GM18517 (cell line): ENCODE measurements at regions not wholly inside any gene's neighbourhood (a gene's known extent, or its start where the extent isn't known, plus 50 kb on each side); places are given as distances from the start of the nearest gene placed in this dataset.

Experiments used
- ATAC-seq: cut with Tn5 transposase; IDR thresholded peaks from one replicate; pipeline ENCODE4 v1.9.1; 2021; ENCODE audit warnings: mild to moderate bottlenecking, moderate library complexity; ENCODE audit not compliant: unreplicated experiment

DNA sequence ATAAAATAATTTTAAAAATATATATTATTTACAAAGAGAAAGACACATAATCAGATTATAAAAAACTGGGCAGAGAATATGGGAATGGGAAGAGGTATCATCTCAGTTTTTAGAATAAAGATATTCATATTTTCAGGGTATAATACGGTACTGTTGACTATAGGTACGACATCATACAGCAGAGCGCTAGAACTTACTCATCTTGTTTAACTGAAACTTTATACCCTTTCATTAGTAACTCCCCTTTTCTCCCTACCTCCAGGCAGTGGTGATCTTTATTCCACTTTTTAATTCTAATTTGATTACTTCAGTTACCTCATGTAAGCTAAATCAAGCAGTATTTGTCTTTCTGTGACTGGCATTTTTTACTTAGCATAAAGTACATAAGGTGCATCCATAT, 742.1 kb downstream of the MTRR start:
- no peak for ATAC-seq

DNA sequence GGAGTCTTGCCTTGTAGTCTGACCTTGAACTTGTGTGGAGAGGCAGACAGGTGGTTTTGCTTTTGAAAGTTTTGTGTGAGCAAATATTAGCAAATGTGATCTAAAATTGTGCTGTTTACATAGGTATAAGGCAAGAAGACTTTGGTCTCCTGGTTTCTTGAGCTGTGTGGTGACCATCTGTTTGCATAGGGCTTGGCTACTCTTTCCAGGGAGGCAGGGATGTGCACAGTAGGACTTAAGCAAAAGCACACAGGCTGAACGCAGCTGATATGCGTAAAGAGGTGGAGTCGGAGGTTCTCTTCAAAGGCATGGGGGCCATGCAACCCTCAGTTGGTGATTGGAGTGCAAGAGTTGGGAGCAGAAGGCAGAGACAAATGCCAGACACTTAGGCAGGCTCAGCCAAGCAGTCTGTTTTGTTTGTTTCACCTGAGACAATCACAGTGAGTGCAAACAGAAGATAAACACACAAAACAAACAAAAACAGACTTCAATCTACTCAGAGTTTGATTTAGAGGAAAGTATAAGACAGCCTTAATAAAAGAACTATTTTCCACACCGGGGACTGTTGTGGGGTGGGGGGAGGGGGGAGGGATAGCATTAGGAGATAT, 744.2 kb downstream of the MTRR start:
- ATAC-seq: no peak

DNA sequence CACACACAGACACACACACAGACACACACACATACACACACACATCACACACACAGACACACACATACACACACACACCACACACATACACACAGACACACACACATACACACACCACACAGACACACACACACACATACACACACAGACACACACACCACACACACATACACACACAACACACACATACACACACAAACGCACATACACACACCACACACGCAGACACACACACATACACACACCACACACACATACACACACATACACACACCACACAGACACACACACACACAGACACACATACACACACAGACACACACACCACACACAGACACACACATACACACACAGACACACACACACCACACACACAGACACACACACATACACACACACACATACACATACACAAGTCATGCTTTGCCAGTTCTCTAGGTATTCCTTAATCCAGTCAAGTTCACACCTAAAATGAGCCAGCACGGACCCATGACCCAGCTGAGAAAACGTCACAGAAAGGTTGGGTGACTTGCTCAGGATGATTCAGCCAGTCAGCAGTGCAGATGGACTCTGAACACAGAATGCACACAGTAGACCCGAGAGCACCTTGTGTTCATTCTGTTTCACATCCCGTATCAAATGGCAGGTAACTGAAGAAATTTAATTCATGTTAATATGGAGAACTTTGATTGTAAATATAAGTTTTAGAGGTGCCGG, 746.4 kb downstream of the MTRR start:
- no peak for ATAC-seq

DNA sequence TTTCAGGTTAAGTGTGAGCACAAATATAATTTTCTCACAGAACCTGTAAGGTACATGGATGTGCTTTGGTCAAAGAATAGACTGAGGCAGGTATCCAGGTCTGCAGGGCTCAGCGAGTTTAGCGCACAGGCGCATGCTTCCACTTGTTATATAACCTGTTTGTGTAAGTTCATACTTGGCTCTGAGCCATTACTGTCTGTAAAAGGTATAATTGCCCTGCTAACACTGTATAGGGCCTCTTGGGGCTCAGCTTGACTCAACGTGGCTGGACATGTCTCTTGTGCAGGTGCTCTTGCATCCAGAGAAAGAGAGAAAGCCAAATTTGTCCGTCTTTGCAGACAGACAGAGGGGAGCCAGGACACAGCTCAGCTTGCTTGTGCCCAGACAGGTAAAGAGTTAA, 759.6 kb downstream of the MTRR start:
- no peak for ATAC-seq

DNA sequence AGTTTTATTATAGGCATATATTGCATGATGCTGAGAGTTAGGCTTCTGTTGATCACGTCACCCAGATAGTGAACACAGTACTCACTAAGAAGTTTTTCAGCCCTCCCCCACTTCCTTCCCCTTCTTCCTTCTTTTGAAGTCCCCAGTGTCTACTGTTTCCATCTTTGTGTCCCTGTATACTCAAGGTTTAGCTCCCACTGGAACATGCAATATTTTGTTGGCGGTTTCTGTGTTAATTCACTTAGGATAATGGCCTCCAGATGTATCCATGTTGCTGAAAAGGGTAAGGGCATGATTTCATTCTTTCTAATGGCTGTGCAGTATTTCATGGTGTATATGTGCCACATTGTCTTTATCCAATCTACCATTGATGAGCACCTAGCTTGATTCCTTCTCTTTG, 764.3 kb downstream of the MTRR start:
- no peak for ATAC-seq

DNA sequence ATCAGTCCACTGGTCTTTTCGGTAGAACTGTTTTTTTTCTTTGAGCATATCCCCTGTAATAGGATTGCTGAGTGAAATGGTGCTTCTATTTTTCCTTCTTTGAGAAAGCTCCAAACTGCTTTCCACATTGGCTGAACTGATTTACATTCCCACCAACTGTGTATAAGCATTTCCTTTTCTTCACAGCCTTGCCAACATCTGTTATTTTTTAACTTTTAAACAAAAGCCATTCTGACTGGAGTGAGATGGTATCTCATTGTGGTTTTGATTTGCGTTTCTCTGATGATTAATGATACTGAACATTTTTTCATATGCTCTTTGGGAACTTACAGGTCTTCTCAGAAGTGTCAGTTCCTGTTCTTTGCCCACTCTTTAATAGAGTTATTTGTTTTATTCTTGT, 764.7 kb downstream of the MTRR start:
- no peak for ATAC-seq

DNA sequence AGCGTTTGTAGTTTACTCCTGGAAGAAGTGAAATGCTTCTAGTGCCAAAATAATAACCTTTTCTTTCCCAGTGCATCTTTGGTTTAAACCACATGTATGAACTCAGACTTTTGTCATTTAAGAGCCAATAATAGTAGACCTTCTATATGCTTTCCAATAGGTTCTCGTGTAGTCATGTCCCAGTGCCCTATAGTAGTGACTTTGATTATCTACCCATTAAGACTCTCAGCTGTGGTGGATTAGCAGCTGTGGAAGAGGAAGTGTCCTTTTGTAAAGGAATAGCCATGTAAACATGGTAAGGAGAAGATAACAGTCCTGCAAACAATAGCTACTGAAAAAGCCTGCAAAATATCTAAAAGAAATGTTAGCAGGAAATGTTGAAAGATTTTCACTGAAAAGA, 765.3 kb downstream of the MTRR start:
- ATAC-seq: no peak

DNA sequence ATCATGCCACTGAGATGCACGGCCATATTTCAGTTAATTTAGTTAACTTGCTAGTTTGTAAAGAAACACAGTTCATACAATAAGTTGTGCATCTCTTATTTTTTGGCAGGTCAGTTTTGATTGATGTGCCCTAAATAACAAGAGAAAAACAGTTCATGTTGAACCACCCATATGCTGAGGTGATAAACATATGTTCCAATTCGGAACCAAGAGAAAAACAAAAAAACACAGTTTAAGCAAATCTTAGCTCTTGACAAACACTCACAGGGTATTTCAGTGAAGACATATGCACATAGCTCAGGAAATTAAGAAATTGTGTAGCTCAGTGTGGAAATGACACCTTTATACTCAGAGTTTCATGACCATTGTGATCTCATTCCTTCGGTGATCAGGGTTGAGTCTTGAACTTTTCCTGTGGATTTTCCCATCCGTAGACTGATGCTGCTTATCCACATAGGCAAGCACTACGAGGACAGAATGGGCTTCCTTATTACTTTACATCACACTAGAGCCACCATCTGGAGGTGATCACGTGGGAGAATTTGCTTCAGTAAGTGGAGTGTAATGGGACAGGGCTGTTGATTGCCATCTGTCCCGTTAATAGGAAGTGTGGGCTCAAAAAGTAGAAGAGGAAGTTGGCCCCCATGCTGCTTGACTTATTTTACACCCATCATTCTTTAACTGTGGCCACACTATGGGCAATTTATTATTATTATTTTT, 773.0 kb downstream of the MTRR start:
- ATAC-seq: no peak

DNA sequence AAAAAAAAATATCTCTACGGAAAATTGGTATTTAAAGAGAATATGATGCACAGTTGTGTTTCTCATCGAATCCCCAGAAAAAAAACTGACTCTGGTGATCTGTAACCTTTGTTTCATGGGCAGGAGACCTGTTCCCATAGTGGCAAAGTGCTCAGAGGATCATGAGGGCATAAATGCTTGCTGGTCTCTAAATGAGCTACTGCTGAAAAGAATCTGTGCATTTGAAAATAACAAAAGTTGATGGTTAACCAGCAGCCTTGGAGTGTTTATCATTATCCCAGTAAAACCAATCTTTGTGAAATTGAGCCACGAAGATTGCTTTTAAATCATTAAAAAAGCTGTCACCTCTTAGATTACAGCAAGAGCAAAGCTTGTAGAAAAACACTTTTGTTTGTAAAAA, 775.4 kb downstream of the MTRR start:
- no peak for ATAC-seq

DNA sequence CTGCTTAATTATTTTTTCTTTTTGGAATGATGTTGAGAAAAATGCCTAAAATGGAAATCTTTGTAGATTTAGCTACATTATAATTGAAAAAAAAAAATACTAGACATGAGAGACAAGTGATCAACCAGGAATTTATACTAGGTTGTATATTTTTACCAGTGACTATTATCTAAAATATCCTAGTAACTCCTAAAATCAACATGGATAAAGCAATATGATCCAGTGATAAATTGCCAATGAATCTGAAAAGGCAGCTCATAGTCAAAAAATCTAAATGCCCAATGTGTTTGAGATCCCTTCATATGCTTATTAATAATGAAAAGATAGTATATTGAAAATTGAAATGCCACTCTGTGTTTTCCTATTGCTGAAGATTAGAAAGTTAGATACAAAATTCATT, 778.2 kb downstream of the MTRR start:
- ATAC-seq: no peak

DNA sequence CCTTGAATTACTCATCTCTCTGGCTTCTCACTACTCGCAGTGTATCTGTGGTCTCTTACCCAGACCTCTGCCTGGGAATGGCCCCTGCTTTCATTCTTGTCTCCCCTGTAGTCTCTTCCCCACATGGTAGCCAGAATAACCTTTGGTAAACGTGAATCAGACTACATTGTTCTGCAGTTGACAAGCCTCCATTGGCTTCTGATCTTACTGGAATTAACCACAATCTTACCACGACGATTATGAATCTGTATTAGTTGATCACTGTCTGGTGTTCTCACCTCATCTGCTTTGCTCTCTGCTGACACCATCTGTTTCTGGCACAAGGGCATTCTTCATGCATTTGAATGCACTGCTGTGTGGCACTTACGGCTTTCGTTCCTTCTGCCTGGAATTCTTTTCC, 781.2 kb downstream of the MTRR start:
- no peak for ATAC-seq

DNA sequence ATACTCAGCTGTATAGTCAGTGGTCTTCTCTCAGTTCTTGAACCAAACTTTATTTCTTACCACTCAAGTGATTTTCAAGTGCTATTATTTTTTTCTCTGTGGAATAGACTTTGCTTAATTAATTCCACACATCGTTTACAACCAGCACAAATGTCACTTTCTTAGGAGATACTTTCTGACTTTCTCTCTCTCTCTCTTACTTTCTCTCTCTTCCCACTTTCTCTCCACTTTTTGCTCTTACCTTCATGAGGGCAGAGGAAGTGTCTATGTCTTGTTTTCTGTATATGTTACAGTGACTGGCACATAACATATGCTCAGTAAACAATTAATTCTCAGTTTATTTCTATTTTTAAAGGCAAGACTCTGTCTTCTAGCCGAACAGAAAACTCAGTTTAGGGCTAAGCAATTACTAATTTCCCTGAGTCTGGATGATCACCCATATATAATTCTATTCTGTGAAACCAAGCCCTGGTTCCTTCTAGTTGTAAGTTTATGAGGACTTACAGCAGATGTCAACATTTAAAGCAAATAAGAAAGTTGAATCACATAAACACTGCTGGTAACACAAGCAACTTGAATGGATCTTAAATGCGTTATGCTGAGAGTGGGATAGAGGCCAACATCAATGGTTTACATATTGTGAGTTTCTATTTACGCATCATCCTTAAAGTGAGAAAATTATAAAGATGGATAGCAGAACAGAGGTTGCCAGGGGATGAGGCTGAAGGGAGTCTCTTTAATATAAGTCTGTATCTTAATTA, 791.4 kb downstream of the MTRR start:
- ATAC-seq: no peak

DNA sequence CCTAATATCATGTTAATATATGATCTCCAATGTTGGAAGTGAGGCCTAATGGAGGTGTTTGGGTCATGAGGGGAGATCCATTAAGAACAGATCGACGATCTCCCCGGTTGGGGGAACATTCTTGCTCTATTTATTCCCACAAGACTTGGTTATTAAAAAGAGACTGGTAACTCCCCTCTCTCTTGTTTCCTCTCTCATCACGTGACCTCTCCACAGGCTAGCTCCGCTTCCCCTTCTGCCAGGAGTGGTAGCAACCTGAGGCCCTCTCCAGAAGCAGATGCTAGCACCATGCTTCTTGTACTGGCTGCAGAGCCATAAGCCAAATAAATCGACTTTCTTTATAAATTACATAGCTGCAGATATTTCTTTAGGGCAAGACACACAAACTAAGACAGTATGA, 794.4 kb downstream of the MTRR start:
- no peak for ATAC-seq

DNA sequence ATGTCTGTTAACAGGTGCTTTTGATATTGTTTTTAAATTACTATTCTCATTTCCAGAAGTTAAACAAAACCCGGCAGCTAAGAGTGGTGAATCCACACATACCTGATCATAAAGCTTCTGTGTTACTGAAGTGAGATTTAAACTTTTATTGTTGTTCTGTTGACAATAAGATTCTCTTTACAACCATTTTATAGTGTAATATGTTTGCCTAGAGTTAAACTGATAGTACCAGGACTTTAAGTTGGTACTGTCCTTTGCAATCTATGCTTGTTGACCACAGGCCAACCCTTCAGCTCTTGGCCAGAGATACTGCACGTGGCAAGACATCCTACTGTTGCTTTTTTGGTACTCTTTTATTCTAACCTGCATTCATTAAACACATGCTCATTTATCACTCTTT, 806.2 kb downstream of the MTRR start:
- ATAC-seq: no peak

DNA sequence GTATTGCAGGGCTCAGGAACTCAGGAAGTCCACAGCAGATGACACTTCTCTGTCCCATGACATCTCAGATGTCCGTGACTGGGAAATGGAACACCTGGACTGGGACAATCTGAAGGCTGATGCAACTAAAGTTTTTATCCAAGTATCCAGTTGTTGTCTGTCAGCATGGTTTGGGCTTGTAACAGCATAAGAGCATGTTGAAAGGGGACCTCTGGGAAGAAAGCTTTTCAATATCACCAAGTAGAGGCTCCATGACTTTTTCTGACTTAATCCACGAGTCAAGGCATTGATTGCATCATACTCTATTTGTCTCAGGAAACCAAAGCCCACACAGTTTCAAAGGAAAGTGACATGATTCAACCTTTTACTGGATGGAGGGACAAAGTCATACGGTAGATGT, 807.7 kb downstream of the MTRR start:
- ATAC-seq: no peak

DNA sequence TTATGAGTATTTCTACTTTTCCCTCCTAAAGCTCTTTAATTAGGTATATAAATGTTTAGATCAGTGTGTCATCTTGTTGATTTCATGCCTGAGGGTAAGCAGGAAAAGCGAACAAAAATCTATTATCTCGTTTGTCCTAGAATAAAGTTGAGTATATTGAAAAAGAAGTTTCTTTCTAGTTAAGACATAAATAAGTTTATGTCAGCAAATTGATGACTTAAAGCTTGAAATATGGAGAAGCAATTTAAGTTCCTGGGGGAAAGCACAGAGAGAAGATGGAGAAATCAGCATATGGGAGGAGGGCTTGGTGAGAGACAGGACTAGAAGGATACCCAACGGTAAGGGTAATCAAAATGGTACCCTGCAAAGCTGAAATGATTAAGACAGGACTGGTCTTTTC, 813.4 kb downstream of the MTRR start:
- ATAC-seq: no peak

DNA sequence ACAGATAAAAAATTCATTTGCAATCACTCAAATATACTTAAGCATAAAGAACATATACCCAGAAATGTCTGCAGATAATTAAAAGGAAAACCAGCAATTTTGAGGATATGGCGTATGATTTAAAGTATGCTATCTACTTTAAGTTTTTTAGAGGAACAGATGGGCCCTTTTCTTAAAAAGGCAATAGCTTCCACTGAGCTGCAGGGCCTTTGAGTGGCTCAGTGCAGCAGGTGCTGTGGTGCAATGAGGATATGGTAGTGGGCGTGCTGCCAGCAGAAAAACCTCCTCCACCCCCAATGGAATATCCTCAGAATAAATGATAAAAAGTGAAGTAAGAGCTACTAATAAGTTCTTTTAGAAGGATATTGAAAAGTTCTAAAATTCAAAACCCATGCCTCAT, 814.5 kb downstream of the MTRR start:
- ATAC-seq: no peak

DNA sequence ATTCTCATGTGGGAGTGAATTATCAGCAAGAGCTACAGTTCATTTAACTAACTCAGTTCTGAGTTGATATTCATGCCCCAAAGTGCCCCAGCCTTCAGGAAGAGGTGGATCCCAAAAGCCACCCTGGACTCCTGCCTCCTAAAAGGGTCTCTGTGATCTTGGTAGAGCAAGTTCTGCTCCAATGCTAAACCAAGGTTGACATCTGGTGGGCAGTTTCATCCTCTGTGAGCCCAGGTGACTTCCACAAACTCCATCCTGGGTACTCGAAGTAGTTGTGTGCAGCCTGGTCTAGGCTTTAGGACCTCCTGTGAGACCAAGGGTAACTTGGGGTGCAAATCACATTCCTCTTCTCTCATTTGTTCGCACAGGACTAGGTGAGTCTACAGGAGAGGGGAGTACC, 816.8 kb downstream of the MTRR start:
- no peak for ATAC-seq

DNA sequence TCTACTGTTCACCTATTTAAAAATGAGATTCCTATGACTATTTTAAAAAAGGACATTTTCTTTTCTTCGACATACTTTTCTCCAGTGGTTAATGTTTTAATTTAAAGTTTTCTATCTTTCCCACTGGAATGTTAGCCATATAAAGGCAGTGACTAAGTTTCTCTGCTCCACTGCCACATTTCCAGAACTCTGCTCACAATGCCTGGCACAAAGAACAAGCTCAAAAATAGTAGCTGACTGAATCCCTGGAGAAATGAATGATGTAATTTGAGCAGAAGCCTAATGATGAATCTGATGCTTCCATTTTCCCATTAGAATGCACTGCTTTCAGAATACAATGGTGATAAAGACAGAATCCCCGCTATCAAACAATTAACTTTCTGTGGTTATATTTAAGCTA, 817.8 kb downstream of the MTRR start:
- ATAC-seq: no peak

DNA sequence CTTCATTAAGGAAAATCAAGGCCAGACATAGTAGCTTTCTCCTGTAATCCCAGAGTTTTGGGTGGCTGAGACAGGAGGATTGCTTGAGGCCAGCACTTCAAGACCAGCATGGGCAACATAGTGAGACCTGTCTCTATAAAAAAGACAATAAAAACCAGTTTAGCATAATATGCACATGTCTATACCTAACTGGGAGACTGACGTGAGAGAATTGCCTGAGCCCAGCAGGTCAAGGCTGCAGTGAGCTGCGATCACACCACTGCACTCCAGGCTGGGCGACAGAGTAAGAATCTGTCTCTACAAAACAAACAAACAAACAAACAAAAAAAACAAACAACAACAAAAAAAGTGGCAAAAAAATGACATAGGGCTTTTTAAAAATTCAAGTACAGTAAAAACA, 820.8 kb downstream of the MTRR start:
- ATAC-seq: no peak

DNA sequence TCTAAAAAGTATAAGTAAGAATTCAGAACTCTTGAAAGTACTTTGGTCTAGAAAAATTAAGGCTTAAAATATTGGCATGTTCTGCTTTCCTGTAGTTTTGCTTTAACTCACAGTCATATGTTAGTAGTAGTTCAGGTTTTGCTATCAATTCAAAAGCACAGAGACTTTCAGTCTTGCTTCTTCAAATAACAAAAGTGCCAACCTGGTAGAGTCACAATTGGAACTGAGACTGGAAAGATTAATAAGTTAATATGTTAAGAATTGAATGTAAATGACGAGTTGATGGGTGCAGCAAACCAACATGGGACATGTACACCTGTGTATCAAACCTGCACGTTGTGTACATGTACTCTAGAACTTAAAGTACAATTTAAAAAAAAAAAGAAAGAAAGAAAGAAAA, 822.3 kb downstream of the MTRR start:
- no peak for ATAC-seq
